CD4-positive, alpha-beta T cell (primary cell): ENCODE measurements at regions not wholly inside any gene's neighbourhood (a gene's known extent, or its start where the extent isn't known, plus 50 kb on each side); places are given as distances from the start of the nearest gene placed in this dataset.
"Not testable (repeated sequence)": the region's sequence is repeated elsewhere in the genome, so short reads cannot be mapped to it uniquely, and the experiment has no call there.

Source experiments
- ATAC-seq: fragments of 200-7000 bp; cut with Tn5 transposase; one replicate; pipeline ENCODE4 v1.10.0; 2022; ENCODE audit warnings: mild to moderate bottlenecking; ENCODE audit not compliant: poor library complexity
- CTCF ChIA-PET: fragments of 350-600 bp; sonication (Branson Sonifier 250); formaldehyde crosslinking; loops from one replicate; lab custom pipeline; 2021; ENCODE audit warnings: antibody characterized with exemption, inconsistent platforms; lab: Charles Lee
- POLR2A ChIA-PET: fragments of 350-600 bp; sonication (Branson Sonifier 250); formaldehyde crosslinking; loops from one replicate; lab custom pipeline; 2021; ENCODE audit warnings: antibody characterized with exemption, inconsistent platforms; lab: Charles Lee
- DNase-seq, 14 experiments: peaks; one replicate each; pipeline ENCODE4 v3.0.0-alpha.2; 2013 to 2020; ENCODE audit warnings: mixed read lengths in 2 of 14
- H3K27ac ChIP-seq, 2 donors: one replicate each; pipeline versions ENCODE4 v1.5.1 to v1.7.0; 2013; ENCODE audit warnings: low read length in 2 of 2, low read depth in 1 of 2, mild to moderate bottlenecking in 1 of 2
- H3K27me3 ChIP-seq, 2 experiments: 1 replicate in 1 of 2; 2 replicates in 1 of 2; pipeline versions ENCODE4 v1.6.1 to v1.7.0; 2013; ENCODE audit warnings: low read length in 2 of 2, control low read depth in 1 of 2, mild to moderate bottlenecking in 1 of 2, moderate library complexity in 1 of 2; ENCODE audit not compliant: insufficient read depth in 2 of 2, control insufficient read depth in 1 of 2
- H3K36me3 ChIP-seq: one replicate; pipeline ENCODE4 v1.6.1; 2013; ENCODE audit warnings: low read length, control low read depth; ENCODE audit not compliant: insufficient read depth
- H3K4me1 ChIP-seq: one replicate; pipeline ENCODE4 v1.6.1; 2013; ENCODE audit warnings: low read length, control low read depth; ENCODE audit not compliant: insufficient read depth
- H3K4me3 ChIP-seq: one replicate; pipeline ENCODE4 v1.5.1; 2013; ENCODE audit warnings: mild to moderate bottlenecking, low read length, moderate library complexity
- H3K9me3 ChIP-seq, 2 experiments: 1 replicate in 1 of 2; 2 replicates in 1 of 2; pipeline versions ENCODE4 v1.6.1 to v1.7.0; 2013; ENCODE audit warnings: low read length in 2 of 2, mild to moderate bottlenecking in 2 of 2, control low read depth in 1 of 2, moderate library complexity in 1 of 2; ENCODE audit not compliant: control insufficient read depth in 1 of 2, insufficient read depth in 1 of 2
- H3K27ac Mint-ChIP-seq: one replicate; pipeline ENCODE4 v1.8.0; 2020; ENCODE audit warnings: mixed read lengths
- H3K27me3 Mint-ChIP-seq: one replicate; pipeline ENCODE4 v1.8.0; 2021; ENCODE audit warnings: mixed read lengths
- H3K36me3 Mint-ChIP-seq: one replicate; pipeline ENCODE4 v1.8.0; 2021; ENCODE audit warnings: low read depth, mixed read lengths
- H3K4me1 Mint-ChIP-seq: one replicate; pipeline ENCODE4 v1.8.0; 2021; ENCODE audit warnings: low read depth, mixed read lengths
- H3K4me3 Mint-ChIP-seq: one replicate; pipeline ENCODE4 v1.8.0; 2020; ENCODE audit warnings: mild to moderate bottlenecking, mixed read lengths
- H3K9me3 Mint-ChIP-seq: one replicate; pipeline ENCODE4 v1.8.0; 2020; ENCODE audit warnings: mixed read lengths
- intact Hi-C, 2 experiments: fragments of 100-400 bp; cut with DNase I in 1 of 2; cut with micrococcal nuclease in 1 of 2; formaldehyde crosslinking; loops; one replicate each; pipeline versions ENCODE4 v1.15.1 to v1.9.0; 2023 to 2025; cut with DNase I, micrococcal nuclease

DNA sequence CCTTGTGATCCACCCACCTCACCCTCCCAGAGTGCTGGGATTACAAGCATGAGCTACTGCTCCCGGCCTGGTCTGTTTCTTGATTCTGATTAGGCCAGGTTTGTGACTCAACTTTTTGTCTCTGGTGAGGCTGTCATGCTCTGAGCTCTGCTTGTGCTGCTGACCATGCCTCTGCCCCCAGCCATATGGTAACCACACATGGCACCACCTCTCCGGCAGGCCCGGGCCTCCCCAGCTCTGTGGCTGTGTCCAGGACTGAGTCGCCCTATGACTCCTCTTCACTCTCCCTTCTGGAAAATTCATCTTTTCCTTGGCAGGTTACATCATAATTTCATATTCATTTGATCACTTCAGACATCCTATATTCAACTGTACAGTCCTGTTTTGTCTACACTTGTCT, 172.3 kb downstream of the TP53TG3F start:
- CTCF ChIA-PET, intact Hi-C loops, H3K27me3 Mint-ChIP-seq: not testable (repeated sequence)

DNA sequence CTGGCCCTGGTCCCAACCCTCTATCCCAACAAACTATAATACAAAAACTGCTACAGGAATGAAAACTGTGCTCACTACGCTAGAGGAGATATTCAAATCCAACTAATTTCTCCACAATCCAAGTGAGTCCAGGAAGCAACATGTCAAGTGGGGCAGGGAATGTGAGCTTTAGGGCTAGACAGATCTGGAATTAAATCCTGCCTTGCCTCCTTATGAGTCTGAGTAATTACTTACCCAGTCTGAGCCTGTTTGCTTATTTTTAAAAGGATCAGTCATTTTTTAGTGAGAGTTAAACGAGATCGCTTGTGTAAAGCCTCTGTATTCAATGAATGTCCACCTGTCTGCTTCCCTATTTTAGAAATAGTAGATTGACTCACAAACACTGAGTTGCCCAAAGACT, 174.6 kb downstream of the TP53TG3F start:
- CTCF ChIA-PET, H3K36me3 Mint-ChIP-seq, intact Hi-C loops, H3K27ac Mint-ChIP-seq, ATAC-seq, H3K27me3 Mint-ChIP-seq, H3K4me3 ChIP-seq, H3K36me3 ChIP-seq, H3K9me3 ChIP-seq, DNase-seq, H3K9me3 Mint-ChIP-seq, H3K27ac ChIP-seq, H3K4me1 Mint-ChIP-seq, H3K4me3 Mint-ChIP-seq, H3K4me1 ChIP-seq, POLR2A ChIA-PET, H3K27me3 ChIP-seq: not testable (repeated sequence)

More for the DNA sequence above, 172.3 kb downstream of the TP53TG3F start:
- H3K4me3 Mint-ChIP-seq, H3K27me3 ChIP-seq, H3K4me1 ChIP-seq, H3K9me3 Mint-ChIP-seq, DNase-seq, H3K27ac Mint-ChIP-seq, H3K27ac ChIP-seq, H3K9me3 ChIP-seq, H3K4me3 ChIP-seq, H3K4me1 Mint-ChIP-seq, H3K36me3 ChIP-seq, ATAC-seq, POLR2A ChIA-PET, H3K36me3 Mint-ChIP-seq: not testable (repeated sequence)

DNA sequence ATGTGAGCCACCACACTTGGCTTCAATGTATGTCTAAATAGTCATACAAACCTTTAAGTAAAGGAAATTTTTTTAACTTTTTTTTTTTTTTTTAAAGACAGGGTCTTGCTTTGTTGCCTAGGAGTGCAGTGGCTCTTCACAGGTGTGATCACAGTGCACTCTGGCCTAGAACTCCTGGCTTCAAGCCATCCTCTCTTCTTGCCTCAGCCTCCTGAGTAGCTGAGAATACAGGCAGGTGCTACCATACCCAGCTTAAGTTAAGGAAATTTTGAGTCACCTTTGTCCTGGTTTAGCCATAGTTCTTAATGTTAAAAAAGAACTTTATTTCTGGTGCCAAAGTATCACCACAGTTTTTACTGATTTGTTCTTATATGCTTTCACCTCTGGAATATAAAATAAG, 177.3 kb downstream of the TP53TG3F start:
- CTCF ChIA-PET, ATAC-seq, H3K36me3 ChIP-seq, POLR2A ChIA-PET, H3K4me1 ChIP-seq, H3K36me3 Mint-ChIP-seq, H3K9me3 Mint-ChIP-seq, H3K4me1 Mint-ChIP-seq, H3K27me3 ChIP-seq, DNase-seq, H3K27me3 Mint-ChIP-seq, H3K27ac Mint-ChIP-seq, intact Hi-C loops, H3K9me3 ChIP-seq, H3K4me3 Mint-ChIP-seq, H3K27ac ChIP-seq, H3K4me3 ChIP-seq: not testable (repeated sequence)

DNA sequence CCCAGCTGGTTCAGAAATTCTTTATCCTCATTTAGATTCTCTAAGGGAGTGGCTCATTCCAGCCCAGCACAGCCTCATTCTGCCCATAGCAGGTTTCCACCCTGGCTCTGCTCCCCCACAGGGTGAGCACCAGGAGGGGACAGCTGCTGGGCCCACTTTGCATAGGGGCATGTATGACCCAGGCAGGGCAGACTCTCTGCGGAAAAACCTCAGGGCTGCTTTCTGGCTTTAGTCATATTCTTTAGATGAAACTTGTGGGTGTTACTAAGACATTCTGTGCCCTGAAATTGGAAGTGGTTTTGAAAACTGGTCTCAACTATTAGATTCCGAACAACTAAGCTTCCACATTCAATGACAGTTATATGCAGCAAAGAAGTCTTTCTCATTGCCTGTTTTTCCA, 183.9 kb downstream of the TP53TG3F start:
- H3K27ac ChIP-seq, H3K36me3 Mint-ChIP-seq, intact Hi-C loops, H3K9me3 ChIP-seq, CTCF ChIA-PET, ATAC-seq, POLR2A ChIA-PET, H3K4me3 ChIP-seq, H3K27ac Mint-ChIP-seq, H3K4me1 Mint-ChIP-seq, H3K4me3 Mint-ChIP-seq, H3K4me1 ChIP-seq, H3K9me3 Mint-ChIP-seq, H3K27me3 Mint-ChIP-seq, H3K27me3 ChIP-seq, H3K36me3 ChIP-seq: not testable (repeated sequence)
- DNase-seq: peak in 1 of 14 experiments; percentile 0

DNA sequence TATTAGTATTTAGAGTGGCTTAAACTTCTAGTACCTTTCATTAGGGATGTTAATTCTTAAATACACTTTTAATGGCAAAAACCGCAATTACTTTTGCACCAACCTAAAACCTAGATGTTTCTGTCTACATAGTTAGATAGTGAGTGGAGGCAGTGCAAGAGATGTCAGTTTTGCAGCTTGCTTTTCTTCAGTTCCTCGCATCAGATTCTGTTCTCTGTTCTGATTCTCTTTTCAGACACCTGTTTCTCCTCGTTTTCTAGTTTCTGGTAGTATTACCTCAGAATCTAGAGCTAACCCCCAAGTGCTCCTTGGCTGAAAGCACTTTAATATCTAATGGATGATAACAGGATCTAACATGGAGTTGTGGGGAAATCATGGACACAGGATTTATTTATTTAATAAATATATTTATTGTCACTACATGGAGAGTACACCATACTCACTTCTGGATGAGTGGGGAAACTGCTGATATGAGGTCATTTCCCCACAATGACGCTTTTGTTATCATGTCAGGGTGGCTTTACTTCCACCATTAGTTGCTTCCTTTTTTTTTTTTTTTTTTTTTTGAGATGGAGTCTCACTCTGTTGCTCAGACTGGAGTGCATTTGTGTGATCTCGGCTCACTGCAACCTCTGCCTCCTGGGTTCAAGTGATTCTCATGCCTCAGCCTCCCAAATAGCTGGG, 184.4 kb downstream of the TP53TG3F start:
- H3K36me3 ChIP-seq, H3K9me3 Mint-ChIP-seq, ATAC-seq, H3K27ac ChIP-seq, H3K36me3 Mint-ChIP-seq, H3K4me3 Mint-ChIP-seq, DNase-seq, CTCF ChIA-PET, H3K27me3 Mint-ChIP-seq, intact Hi-C loops, H3K4me1 ChIP-seq, H3K27ac Mint-ChIP-seq, H3K4me1 Mint-ChIP-seq, H3K4me3 ChIP-seq, POLR2A ChIA-PET, H3K9me3 ChIP-seq, H3K27me3 ChIP-seq: not testable (repeated sequence)

DNA sequence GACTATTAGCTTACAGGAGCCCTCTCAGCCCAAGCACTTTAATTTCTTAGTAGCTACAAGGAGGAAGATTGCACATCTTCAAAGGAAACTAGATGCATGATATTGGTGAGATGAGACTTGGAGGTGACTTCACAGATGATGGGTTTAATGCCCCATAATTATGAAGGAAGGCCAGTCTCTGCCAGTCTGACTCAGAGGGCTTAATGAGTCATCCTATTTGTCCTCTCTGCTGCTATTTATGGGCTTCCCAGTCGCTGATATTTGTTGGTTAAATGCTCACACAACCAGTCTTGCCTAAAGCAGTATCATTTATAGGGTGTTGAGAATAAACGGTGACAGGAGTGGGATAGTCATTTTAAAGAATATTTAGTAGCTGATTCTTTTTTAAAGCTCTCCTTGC, 187.0 kb downstream of the TP53TG3F start:
- DNase-seq: peak in 1 of 14 experiments; percentile 1
- H3K27me3 ChIP-seq, intact Hi-C loops, H3K27me3 Mint-ChIP-seq, POLR2A ChIA-PET, ATAC-seq, H3K4me3 Mint-ChIP-seq, H3K27ac ChIP-seq, H3K4me1 Mint-ChIP-seq, H3K4me3 ChIP-seq, H3K27ac Mint-ChIP-seq, H3K4me1 ChIP-seq, H3K9me3 Mint-ChIP-seq, H3K36me3 ChIP-seq, H3K9me3 ChIP-seq, H3K36me3 Mint-ChIP-seq, CTCF ChIA-PET: not testable (repeated sequence)

DNA sequence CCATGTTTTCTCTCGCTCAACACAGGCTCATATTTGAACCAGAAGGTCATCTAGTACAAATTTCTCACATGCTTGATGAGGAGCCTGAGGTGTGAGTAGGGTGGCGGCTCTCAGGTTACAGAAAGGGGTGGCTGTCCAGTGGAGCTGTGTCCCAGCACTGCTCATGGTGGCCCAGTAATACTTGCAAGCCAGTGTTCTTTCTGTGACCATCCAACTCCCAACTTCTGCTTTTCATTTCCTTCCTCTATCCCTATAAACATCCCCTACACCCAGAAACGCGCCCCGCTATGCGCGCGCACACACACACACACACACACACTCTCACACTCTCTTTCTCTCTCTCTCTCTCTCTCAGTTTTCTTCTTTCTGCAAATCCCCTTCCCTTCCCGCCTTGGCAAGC, 196.3 kb downstream of the TP53TG3F start:
- intact Hi-C loops, POLR2A ChIA-PET, H3K4me3 ChIP-seq, CTCF ChIA-PET, H3K4me1 ChIP-seq, H3K9me3 Mint-ChIP-seq, H3K36me3 Mint-ChIP-seq, H3K4me3 Mint-ChIP-seq, ATAC-seq, H3K36me3 ChIP-seq, DNase-seq, H3K9me3 ChIP-seq, H3K27me3 Mint-ChIP-seq, H3K27me3 ChIP-seq, H3K4me1 Mint-ChIP-seq, H3K27ac Mint-ChIP-seq, H3K27ac ChIP-seq: not testable (repeated sequence)
